ENCODE measurements at regions not wholly inside any gene's neighbourhood (a gene's known extent, or its start where the extent isn't known, plus 50 kb on each side); places are given as distances from the start of the nearest gene placed in this dataset.

DNA sequence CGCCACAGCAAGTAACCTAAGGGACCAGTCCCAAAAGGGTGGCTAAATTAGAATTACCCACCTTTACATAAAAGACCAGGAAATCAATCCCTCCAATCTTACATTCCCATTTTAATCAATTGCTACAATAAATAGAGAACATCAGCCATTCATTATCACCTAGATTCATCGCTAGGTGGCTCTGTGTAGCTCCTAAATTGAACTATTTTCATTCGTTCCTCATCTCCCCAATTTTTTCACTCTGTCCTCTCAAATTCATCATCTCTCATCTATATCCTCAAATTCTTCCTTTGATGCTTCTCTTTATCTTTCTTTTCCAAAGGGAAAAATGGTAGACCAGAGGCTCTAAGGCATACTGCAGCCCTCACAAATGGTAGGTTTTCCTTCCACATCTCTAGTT, 108.2 kb upstream of the TNC start:
- TF ChIP-seq, protein P1, sequence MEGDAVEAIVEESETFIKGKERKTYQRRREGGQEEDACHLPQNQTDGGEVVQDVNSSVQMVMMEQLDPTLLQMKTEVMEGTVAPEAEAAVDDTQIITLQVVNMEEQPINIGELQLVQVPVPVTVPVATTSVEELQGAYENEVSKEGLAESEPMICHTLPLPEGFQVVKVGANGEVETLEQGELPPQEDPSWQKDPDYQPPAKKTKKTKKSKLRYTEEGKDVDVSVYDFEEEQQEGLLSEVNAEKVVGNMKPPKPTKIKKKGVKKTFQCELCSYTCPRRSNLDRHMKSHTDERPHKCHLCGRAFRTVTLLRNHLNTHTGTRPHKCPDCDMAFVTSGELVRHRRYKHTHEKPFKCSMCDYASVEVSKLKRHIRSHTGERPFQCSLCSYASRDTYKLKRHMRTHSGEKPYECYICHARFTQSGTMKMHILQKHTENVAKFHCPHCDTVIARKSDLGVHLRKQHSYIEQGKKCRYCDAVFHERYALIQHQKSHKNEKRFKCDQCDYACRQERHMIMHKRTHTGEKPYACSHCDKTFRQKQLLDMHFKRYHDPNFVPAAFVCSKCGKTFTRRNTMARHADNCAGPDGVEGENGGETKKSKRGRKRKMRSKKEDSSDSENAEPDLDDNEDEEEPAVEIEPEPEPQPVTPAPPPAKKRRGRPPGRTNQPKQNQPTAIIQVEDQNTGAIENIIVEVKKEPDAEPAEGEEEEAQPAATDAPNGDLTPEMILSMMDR (IDR thresholded peaks at IDR 0.05) = no peak
- no peak for TF ChIP-seq POLR2A (IDR thresholded peaks at IDR 0.05)
